OCI-LY7 (cell line): ENCODE measurements at regions not wholly inside any gene's neighbourhood (a gene's known extent, or its start where the extent isn't known, plus 50 kb on each side); places are given as distances from the start of the nearest gene placed in this dataset.

Experiments
- BruUV-seq: library from RNA; stranded (reverse); fragments of 400-500 nt; replicated peaks from 2 replicates; lab custom pipeline; 2021; lab: Mats Ljungman, UMichigan
- CTCF ChIA-PET: fragments of 300-600 bp; sonication (Branson Sonifier 250); formaldehyde crosslinking; loops from one replicate; lab custom pipeline; 2022; ENCODE audit warnings: antibody characterized with exemption; ENCODE audit not compliant: unreplicated experiment; lab: Charles Lee
- POLR2A ChIA-PET: fragments of 300-600 bp; sonication (Branson Sonifier 250); formaldehyde crosslinking; loops from one replicate; lab custom pipeline; 2022; ENCODE audit warnings: antibody characterized with exemption; lab: Charles Lee
- DNase-seq: peaks from one replicate; pipeline ENCODE4 v3.0.0-alpha.2; 2015; ENCODE audit warnings: low spot score
- H2AFZ ChIP-seq: fragments of 200-600 bp; sonication (generic), shearing (Covaris generic); 2 replicates; pipeline ENCODE4 v1.6.1; 2014; ENCODE audit warnings: mild to moderate bottlenecking, antibody characterized with exemption, low read length, moderate library complexity
- H3K27ac ChIP-seq: fragments of 200-600 bp; sonication (generic); 2 replicates; pipeline ENCODE4 v1.5.1; 2014; ENCODE audit warnings: mixed run types, low read depth, mild to moderate bottlenecking, moderate library complexity, low read length, inconsistent platforms; ENCODE audit not compliant: poor library complexity, severe bottlenecking
- H3K36me3 ChIP-seq: fragments of 200-600 bp; sonication (generic); 2 replicates; pipeline ENCODE4 v1.6.1; 2014; ENCODE audit warnings: mild to moderate bottlenecking, antibody characterized with exemption, low read length, moderate library complexity, mixed read lengths; ENCODE audit not compliant: insufficient read depth
- H3K4me1 ChIP-seq: fragments of 200-600 bp; sonication (generic); 2 replicates; pipeline ENCODE4 v1.5.1; 2014; ENCODE audit warnings: mild to moderate bottlenecking, low read length; ENCODE audit not compliant: insufficient read depth, poor library complexity, severe bottlenecking
- H3K4me2 ChIP-seq: fragments of 200-600 bp; sonication (generic); 2 replicates; pipeline ENCODE4 v1.6.1; 2014; ENCODE audit warnings: mild to moderate bottlenecking, low read length
- H3K4me3 ChIP-seq: fragments of 200-600 bp; sonication (generic); 2 replicates; pipeline ENCODE4 v1.5.1; 2014; ENCODE audit warnings: mild to moderate bottlenecking, low read depth, low read length; ENCODE audit not compliant: poor library complexity, severe bottlenecking
- H3K79me2 ChIP-seq: fragments of 200-600 bp; sonication (generic); 2 replicates; pipeline ENCODE4 v1.6.1; 2016; ENCODE audit warnings: low read depth, mild to moderate bottlenecking, low read length, moderate library complexity, mixed read lengths; ENCODE audit not compliant: insufficient read depth
- H3K9me2 ChIP-seq: fragments of 200-600 bp; sonication (generic); 2 replicates; pipeline ENCODE4 v1.6.1; 2016; ENCODE audit warnings: mild to moderate bottlenecking, low read length, mixed read lengths; ENCODE audit not compliant: insufficient read depth
- H3K9me3 ChIP-seq: fragments of 200-600 bp; sonication (generic); 2 replicates; pipeline ENCODE4 v1.6.1; 2014; ENCODE audit warnings: mild to moderate bottlenecking, mixed run types, low read length, mixed read lengths
- H4K20me1 ChIP-seq: fragments of 200-600 bp; sonication (generic); 2 replicates; pipeline ENCODE4 v1.6.1; 2014; ENCODE audit warnings: mild to moderate bottlenecking, antibody characterized with exemption, low read length, moderate library complexity, mixed read lengths; ENCODE audit not compliant: insufficient read depth
- CTCF ChIP-seq: fragments of 200-600 bp; sonication (generic); conservative IDR thresholded peaks from 2 replicates; pipeline ENCODE4 v1.5.1; 2014; ENCODE audit warnings: mild to moderate bottlenecking, antibody characterized with exemption, low read length, moderate library complexity, mixed read lengths
- EZH2phosphoT487 ChIP-seq: fragments of 200-600 bp; sonication (generic); IDR thresholded peaks from 2 replicates; pipeline ENCODE4 v1.6.1; 2018; ENCODE audit warnings: low read depth, borderline replicate concordance, mild to moderate bottlenecking, mixed run types, antibody characterized with exemption, low read length, moderate library complexity, mixed read lengths
- intact Hi-C: fragments of 100-400 bp; cut with micrococcal nuclease; formaldehyde crosslinking; loops from one replicate; pipeline ENCODE4 v1.10.0; 2022; ENCODE audit not compliant: unreplicated experiment

DNA sequence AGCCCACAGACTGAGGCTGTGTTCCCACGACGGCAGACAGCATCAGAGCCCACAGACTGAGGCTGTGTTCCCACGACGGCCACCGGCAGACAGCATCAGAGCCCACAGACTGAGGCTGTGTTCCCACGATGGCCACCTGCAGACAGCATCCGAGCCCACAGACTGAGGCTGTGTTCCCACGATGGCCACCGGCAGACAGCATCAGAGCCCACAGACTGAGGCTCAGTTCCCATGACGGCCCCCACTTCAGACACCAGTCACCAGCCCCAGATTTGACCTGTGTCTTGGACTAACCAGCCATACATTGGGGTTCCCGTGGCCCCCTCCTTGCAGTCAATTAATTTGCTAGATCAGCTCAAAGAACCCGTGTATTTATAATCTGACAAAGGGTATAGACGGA, 57.8 kb upstream of the SNTG2 start:
- Histone ChIP-seq H3K9me3 (no peaks in the 10 kb centered on the region), H3K4me1 (no peaks in the 10 kb centered on the region), H3K27ac (no peak overlapping the region), H3K4me3 (no peak overlapping the region), H3K36me3 (no peaks in the 10 kb centered on the region), H3K9me2 (no peaks in the 10 kb centered on the region), H3K4me2 (no peak overlapping the region), H3K79me2 (no peaks in the 10 kb centered on the region), H4K20me1 (no peaks in the 10 kb centered on the region), H2AFZ (no peak overlapping the region)
- intact Hi-C loops: no loop called here
- TF ChIP-seq CTCF (no peak), EZH2phosphoT487 (no peak)
- BruUV-seq: no TSS peak
- ChIA-PET POLR2A (no interaction called here), CTCF (no interaction called here)
- no peak for DNase-seq

GRCh38 chr2:892401-892800, 58.2 kb upstream of the SNTG2 start:
- no peak for TF ChIP-seq CTCF
- no peak for TF ChIP-seq EZH2phosphoT487
- intact Hi-C loops: no loop called here
- no peak overlapping the region for H2AFZ ChIP-seq
- no peak overlapping the region for H3K4me2 ChIP-seq
- no peaks in the 10 kb centered on the region for H3K36me3 ChIP-seq
- no peak for DNase-seq
- ChIA-PET CTCF (no interaction called here), POLR2A (no interaction called here)
- no peaks in the 10 kb centered on the region for H4K20me1 ChIP-seq
- no peaks in the 10 kb centered on the region for H3K79me2 ChIP-seq
- no peaks in the 10 kb centered on the region for H3K9me3 ChIP-seq
- no peaks in the 10 kb centered on the region for H3K9me2 ChIP-seq
- H3K27ac ChIP-seq: no peak overlapping the region
- no peak overlapping the region for H3K4me3 ChIP-seq
- BruUV-seq: no TSS peak
- no peaks in the 10 kb centered on the region for H3K4me1 ChIP-seq

- Histone ChIP-seq H3K4me2 (no peak overlapping the region), H3K36me3 (no peaks in the 10 kb centered on the region), H3K9me2 (no peaks in the 10 kb centered on the region), H3K27ac (no peak overlapping the region), H3K9me3 (no peaks in the 10 kb centered on the region), H2AFZ (no peak overlapping the region), H3K79me2 (no peaks in the 10 kb centered on the region), H3K4me3 (no peak overlapping the region), H4K20me1 (no peaks in the 10 kb centered on the region), H3K4me1 (no peaks in the 10 kb centered on the region)
- no TSS peak for BruUV-seq
- TF ChIP-seq CTCF: no peak
- no peak for TF ChIP-seq EZH2phosphoT487
- POLR2A ChIA-PET: no interaction called here
- DNase-seq: no peak
- intact Hi-C loops: no loop called here
- CTCF ChIA-PET: no interaction called here
Observed at GRCh38 chr2:891734-892133, 58.9 kb upstream of the SNTG2 start.
